ENCODE measurements at regions not wholly inside any gene's neighbourhood (a gene's known extent, or its start where the extent isn't known, plus 50 kb on each side); places are given as distances from the start of the nearest gene placed in this dataset.

- TF ChIP-seq, protein P1, sequence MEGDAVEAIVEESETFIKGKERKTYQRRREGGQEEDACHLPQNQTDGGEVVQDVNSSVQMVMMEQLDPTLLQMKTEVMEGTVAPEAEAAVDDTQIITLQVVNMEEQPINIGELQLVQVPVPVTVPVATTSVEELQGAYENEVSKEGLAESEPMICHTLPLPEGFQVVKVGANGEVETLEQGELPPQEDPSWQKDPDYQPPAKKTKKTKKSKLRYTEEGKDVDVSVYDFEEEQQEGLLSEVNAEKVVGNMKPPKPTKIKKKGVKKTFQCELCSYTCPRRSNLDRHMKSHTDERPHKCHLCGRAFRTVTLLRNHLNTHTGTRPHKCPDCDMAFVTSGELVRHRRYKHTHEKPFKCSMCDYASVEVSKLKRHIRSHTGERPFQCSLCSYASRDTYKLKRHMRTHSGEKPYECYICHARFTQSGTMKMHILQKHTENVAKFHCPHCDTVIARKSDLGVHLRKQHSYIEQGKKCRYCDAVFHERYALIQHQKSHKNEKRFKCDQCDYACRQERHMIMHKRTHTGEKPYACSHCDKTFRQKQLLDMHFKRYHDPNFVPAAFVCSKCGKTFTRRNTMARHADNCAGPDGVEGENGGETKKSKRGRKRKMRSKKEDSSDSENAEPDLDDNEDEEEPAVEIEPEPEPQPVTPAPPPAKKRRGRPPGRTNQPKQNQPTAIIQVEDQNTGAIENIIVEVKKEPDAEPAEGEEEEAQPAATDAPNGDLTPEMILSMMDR (IDR thresholded peaks at IDR 0.05) = peak in 1 of 6 experiments; percentile 11
- TF ChIP-seq POLR2A (IDR thresholded peaks at IDR 0.05) = no peak
- DNase-seq = peak in 1 of 3 donors; percentile 63
- H3K4me1 ChIP-seq = no peaks in the 10 kb centered on the region
- H3K4me3 ChIP-seq = no peak overlapping the region
- H3K36me3 ChIP-seq = no peaks in the 10 kb centered on the region
- H3K27me3 ChIP-seq = no peaks in the 10 kb centered on the region
- no peak overlapping the region for H3K27ac ChIP-seq
- H3K9me3 ChIP-seq = no peaks in the 10 kb centered on the region
Observed at GRCh38 chr5:96256795-96257470, 176.1 kb downstream of the PCSK1 start.

DNA sequence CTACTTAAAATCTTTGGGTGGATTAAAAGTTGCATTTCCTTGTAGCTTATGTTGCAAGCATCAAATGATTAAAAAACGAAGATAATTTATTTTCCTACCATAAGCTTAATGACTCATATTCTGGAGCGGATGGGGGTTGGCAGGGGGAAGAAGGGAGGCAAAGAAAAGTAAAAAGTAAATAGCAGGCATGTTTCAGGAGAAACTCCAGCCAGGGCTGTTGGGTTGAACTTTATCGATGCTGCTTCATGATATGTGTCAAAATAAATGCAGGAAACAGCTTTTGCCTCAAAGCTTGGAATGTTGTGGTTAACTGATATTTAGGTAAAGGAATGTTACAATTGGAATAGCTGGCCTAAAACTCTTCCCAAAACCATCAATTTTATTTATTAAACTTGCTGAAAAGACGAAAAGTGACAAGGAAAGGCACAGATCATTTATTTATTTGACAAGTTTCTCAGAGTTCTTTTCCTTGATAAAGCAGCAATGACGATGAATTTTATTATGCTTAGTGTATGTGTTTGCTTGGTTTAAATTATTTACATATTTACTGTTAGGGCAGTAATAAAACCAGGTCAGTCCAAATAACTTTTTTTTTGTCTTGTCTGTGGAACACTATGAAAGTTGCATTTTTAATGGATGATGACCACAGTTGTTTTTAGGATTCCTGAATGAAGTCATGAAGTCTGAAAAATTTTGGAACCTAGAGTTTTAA is 177.9 kb downstream of the PCSK1 start:
- H3K27ac ChIP-seq = no peak overlapping the region

DNA sequence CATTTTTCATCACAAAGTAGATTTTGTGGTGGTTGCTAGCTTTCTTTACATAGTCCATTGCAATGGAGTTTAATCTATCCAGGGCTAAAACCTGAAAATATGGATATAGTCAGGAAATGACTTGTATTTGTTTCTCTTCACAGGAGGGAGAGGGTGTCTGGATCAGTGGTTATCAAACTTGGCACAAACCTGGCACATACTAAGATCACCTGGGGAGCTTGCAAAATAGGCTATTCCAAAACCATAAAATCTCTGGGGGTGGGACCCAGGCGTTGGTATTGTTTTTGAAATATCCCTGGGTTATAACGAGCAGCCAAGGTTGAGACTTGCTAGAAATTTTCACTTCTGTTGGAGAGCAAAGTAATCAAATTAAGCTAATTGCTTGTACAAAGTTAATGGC is 179.9 kb downstream of the PCSK1 start:
- TF ChIP-seq POLR2A (IDR thresholded peaks at IDR 0.05) = no peak
- TF ChIP-seq, protein P1 (IDR thresholded peaks at IDR 0.05) = no peak
- DNase-seq = no peak
- no peak overlapping the region for H3K27ac ChIP-seq

More for the DNA sequence above, 177.9 kb downstream of the PCSK1 start:
- Histone ChIP-seq H3K4me1 (no peaks in the 10 kb centered on the region), H3K9me3 (no peaks in the 10 kb centered on the region), H3K4me3 (no peak overlapping the region), H3K36me3 (no peaks in the 10 kb centered on the region), H3K27me3 (no peaks in the 10 kb centered on the region)
- TF ChIP-seq POLR2A (IDR thresholded peaks at IDR 0.05) = no peak
- TF ChIP-seq, protein P1 (IDR thresholded peaks at IDR 0.05) = no peak
- no peak for DNase-seq

DNA sequence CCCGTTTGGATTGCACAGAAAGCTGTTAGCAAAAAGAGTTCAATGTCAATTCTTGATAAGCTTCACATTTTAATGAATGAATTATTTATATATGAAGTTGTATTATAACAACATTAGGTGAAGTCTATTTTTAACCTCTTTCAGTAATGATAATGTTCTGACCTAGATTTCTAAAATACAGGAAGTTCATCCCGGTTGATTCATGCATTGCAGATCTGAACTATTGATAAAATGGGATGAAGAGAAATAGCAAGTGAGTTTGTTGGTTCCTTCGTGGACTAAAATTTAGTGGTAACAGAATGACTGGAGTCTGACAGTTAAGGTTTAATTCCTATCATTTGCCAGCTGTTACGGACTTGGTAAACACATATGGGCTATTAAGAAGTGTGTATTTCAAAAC is 180.5 kb downstream of the PCSK1 start:
- Histone ChIP-seq H3K9me3 (no peaks in the 10 kb centered on the region), H3K27me3 (no peaks in the 10 kb centered on the region), H3K27ac (no peak overlapping the region), H3K4me3 (no peak overlapping the region), H3K4me1 (no peaks in the 10 kb centered on the region), H3K36me3 (no peaks in the 10 kb centered on the region)
- DNase-seq = no peak
- TF ChIP-seq POLR2A (IDR thresholded peaks at IDR 0.05) = no peak
- TF ChIP-seq, protein P1 (IDR thresholded peaks at IDR 0.05) = no peak

More for the DNA sequence above, 179.9 kb downstream of the PCSK1 start:
- Histone ChIP-seq H3K27me3 (no peaks in the 10 kb centered on the region), H3K4me1 (no peaks in the 10 kb centered on the region), H3K9me3 (no peaks in the 10 kb centered on the region), H3K4me3 (no peak overlapping the region), H3K36me3 (no peaks in the 10 kb centered on the region)

DNA sequence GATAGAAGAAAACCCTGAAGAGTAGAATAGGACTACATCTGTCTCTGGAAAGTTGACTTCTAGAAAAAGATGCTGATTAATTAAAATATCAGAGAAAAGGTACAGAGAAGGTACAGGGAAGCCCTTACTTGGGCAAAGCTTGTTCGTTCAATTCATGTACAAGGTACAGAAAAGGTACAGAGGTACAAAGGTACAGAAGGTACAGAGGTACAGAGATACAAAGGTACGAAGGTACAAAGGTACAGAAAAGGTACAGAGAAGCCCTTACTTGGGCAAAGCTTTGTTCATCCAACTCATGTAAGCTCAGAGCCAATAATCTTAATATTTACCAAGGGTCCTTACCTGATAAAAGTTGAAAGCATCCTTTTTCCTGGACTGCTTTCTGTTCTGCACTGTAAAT is 182.3 kb downstream of the PCSK1 start:
- TF ChIP-seq POLR2A (IDR thresholded peaks at IDR 0.05) = no peak
- TF ChIP-seq, protein P1 (IDR thresholded peaks at IDR 0.05) = no peak
- Histone ChIP-seq H3K27me3 (no peaks in the 10 kb centered on the region), H3K4me3 (no peak overlapping the region), H3K9me3 (no peaks in the 10 kb centered on the region), H3K36me3 (no peaks in the 10 kb centered on the region), H3K4me1 (no peaks in the 10 kb centered on the region), H3K27ac (no peak overlapping the region)
- DNase-seq = no peak
